GM18868 (cell line): ENCODE measurements at regions not wholly inside any gene's neighbourhood (a gene's known extent, or its start where the extent isn't known, plus 50 kb on each side); places are given as distances from the start of the nearest gene placed in this dataset.

Source experiments
- ATAC-seq: cut with Tn5 transposase; IDR thresholded peaks from one replicate; pipeline ENCODE4 v1.9.1; 2021; ENCODE audit warnings: mild to moderate bottlenecking, moderate library complexity; ENCODE audit not compliant: unreplicated experiment

- no peak for ATAC-seq
Measured at GRCh38 chr14:87547536-87547935, 445.4 kb downstream of the GALC start.

DNA sequence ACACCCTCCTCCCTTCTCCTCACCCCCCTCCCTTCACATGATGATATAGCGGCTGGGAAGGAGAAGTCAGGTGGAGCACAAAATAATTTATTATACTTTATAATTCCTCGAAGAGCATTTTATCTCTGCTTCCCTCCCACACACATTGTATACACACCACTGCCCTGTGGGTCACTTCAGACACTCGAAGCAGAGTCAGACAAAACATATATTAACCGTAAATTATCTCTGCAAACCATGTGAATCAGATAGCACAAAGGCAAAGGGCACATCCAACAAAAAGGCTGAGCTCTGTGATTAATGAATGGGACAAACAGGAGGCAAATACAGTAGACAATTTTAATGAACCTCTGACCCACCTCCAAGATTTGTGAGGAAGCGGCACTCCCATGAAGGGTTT lies 450.7 kb downstream of the GALC start:
- no peak for ATAC-seq

GRCh38 chr14:87540339-87540738 lies 452.6 kb downstream of the GALC start:
- ATAC-seq: no peak

- ATAC-seq: no peak
Measured at GRCh38 chr14:87529081-87529480, 463.9 kb downstream of the GALC start.

DNA sequence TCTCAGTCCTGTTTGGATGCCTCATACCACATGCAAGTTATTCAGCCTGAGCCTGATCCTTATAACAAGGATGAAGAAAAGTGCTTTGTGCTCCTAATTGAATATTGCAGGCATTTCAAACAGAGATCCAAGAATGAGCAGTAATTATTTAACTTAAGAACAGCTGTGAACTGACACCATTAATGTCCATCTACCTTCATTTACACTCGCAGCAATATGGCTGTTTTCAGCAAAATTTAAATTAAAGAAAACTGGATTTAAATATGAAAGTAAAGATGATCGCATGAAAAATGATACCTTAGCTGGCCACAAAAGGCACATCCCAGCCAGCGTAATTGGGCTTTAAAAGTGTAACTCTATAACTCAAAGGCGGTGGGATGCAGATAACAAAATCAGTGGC lies 466.3 kb downstream of the GALC start:
- no peak for ATAC-seq

GRCh38 chr14:87524011-87524410 lies 469.0 kb downstream of the GALC start:
- ATAC-seq: no peak

GRCh38 chr14:87522575-87522974 lies 470.4 kb downstream of the GALC start:
- no peak for ATAC-seq

DNA sequence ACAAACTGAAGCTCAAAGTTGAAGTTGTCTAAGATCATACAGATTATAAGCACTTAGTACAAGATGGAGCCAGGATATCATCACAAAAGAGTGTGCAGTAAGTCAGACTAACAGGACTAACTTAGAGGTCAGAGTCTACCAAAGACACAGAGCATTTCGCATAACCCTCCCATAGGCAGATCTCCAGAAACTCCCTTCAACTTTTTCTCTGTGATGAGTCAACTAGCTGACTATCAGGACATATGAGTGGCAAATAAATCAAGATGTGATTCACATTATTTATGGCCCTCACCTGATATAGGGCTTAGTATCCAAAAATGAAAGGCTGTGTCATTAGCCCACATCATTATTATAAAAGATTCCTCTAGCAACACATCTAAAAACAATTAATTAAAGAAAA lies 484.6 kb downstream of the GALC start:
- ATAC-seq: no peak

DNA sequence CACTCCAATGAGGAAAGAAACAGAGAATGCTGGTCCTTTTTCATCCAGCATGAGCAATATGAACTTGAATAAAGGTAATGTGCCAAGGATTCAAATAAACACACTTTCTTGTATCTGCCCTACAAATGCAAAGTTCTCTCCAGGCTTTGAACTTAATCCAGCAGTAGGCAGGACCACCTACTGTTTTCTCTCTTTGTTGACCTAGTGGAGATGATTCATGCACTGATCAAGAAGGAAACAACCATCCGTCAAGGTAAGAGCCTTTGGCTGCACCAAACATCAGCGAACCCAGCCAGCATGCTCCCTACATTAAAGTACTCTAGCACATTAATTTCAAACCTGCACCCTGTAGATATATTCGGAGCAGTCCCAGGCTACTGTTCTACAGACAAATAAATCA lies 489.3 kb downstream of the GALC start:
- ATAC-seq: no peak

GRCh38 chr14:87497301-87497700 lies 495.7 kb downstream of the GALC start:
- ATAC-seq: no peak

DNA sequence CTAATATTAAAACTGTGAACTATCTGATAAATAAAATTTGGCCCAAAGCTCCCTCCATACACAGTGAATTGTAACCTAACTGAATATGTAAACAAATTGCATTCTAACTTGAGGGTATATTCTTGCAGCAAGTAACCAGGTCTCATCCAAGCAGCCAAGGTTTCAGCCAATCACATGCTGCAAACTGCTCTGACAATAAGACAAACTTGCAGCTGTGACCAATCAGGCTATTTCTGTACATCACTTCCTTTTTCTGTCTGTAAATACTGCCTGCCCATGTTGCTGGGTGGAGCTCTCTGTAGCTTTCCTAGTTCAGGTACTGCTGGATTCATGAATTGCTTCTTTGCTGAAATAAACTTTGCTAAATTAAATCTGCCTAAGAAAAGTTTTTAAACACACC lies 499.0 kb downstream of the GALC start:
- ATAC-seq: no peak

DNA sequence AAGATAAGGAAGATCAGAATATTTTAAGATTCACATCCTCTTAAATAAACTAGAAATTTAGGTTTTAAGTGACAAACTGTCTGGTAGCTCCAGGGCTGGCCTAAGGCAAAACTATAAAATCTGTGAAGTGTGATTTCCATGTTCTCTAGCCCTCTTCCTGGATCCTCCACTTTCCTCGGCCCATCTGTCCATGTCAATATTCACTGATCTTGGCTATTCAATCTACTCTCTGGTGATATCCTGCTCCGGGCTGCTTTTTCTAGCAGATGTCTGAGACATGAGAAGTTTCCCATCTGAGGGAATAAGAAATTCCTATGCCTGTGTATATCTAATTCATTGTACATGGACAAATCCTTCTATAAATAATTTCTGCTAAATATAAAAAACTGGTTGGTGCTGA lies 500.4 kb downstream of the GALC start:
- no peak for ATAC-seq

GRCh38 chr14:87491816-87492215 lies 501.2 kb downstream of the GALC start:
- no peak for ATAC-seq

DNA sequence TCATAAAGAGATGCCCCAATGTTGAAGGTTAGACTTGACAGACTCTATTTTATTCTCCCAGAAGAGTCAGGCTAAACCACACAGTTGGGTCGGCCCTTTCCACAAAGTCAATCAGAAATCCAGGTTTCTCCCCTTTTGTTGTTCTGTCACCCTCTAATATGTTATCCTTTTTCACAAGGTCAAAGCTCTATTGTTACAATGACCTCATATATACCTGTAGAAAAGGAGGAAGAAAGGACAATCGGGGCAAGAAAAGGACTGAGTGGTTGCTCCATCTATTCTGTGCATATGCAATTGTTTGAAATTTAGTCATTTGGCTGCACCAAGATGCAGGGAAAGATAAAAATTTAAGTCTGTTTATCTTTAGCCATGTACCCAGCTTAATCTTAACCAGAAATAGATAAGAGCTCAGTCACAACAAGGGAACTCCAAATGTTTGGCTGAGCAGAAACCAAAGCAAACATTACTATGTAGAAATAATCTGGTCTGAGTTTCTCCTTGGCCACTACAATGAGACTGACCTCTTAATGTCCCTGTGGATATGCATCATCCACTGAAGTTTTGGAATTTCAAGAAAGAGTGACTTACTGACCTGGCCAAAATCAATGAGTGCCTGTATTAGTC lies 503.7 kb downstream of the GALC start:
- ATAC-seq: no peak

GRCh38 chr14:87483271-87484260 lies 509.4 kb downstream of the GALC start:
- no peak for ATAC-seq

DNA sequence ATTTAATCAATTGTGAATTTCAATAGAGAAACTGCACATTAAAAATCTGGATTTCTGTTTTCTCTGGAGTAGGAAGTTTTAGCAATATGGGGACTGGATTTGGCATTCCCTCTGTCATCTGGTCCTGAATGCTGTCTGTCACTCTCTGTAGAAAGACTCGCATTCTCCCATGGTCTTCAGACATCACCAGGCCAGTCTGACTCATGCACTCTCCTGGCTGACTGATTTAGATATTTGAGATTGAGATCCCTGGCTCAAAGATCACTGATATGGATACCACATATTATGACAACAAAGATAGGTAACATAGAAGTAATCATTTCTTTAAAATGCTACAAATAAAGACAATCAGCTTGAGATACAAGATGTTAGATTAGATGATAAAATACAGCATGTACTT lies 524.5 kb downstream of the GALC start:
- no peak for ATAC-seq

DNA sequence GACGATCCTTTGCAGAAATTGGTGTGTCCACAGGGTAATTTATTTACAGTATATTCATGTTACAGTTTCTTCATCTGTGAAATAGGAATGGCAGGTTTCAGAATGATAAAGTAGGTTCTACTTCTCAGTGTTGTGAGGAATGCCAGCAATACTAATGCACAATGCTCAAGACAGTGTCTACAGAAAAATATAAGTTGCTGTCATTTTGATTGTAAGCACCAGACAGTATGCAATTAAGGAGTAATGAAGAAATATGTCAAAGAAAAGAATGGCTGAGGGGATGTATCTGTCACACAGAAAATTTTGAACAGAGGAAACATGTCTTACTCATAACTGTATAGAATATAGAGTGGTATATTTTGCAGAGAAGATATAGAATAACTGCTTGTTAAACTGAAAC lies 525.4 kb downstream of the GALC start:
- no peak for ATAC-seq

DNA sequence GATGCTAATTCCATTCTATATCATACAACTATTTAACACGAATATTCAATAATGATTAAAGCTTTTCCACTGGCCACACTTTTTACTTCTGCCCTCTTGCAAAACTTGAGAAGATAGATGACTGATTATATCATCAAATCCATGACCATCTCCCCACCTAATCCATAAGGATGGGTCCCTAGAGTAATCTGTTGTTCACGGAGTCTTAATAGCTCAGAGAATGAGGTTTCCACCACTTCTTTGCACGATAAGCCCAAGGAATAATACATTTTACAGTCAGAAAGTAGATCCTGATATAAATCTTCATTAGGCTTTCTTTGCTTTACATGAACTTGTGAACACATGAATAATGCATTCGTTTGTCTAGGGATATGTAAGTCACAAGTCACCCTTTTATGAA lies 527.2 kb downstream of the GALC start:
- no peak for ATAC-seq

DNA sequence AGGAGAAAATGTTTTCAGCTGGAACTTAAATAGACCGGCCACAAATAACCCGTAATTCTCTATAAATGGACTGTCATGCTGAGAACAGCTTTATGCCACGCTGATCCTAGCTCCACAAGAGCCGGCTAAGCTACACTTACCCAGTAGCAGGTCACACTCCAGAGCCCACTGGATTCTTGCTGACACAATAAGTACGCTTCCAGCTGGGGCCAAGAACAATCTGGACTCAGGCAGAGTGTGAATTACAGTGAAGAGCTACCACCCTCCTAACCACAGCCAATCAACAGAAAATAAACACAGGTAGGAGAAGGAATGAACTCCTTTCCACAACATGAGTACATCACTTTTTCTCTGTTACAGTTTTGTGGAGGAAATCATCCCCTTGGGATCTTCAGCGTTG lies 531.3 kb downstream of the GALC start:
- no peak for ATAC-seq

GRCh38 chr14:87457720-87458119 lies 535.3 kb downstream of the GALC start:
- ATAC-seq: peak; percentile 71

- ATAC-seq: no peak
Measured at GRCh38 chr14:87450193-87450592, 542.8 kb downstream of the GALC start.

DNA sequence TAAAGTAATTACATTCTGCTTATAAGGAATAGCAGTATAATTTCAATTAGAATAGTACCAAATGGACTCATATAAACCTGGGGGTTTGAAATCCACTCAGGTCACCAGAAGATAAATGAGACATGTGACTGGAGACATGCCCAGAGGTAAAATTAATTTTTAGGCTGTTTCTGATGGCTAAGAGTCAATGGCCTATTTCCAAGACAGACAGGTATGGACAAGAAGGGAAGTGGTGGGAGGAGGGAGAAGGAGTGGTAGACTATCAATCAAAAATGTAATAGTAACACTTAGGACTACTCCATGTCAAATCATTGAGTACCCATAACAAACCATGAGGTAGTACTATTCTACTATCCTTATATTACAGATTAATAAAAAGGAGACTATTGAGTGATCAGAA lies 544.0 kb downstream of the GALC start:
- no peak for ATAC-seq
